GM12874 (cell line): ENCODE measurements at regions not wholly inside any gene's neighbourhood (a gene's known extent, or its start where the extent isn't known, plus 50 kb on each side); places are given as distances from the start of the nearest gene placed in this dataset.

Experiments
- CTCF ChIP-seq: IDR thresholded peaks from 2 replicates; pipeline ENCODE4 v1.5.1; 2011; ENCODE audit warnings: low read depth, mild to moderate bottlenecking, control low read depth, low read length, moderate library complexity; ENCODE audit not compliant: insufficient read depth

GRCh38 chr12:74382983-74383382, 154.7 kb upstream of the ATXN7L3B start:
- no peak for TF ChIP-seq CTCF

- no peak for TF ChIP-seq CTCF
Observed at GRCh38 chr12:74391283-74391682, 146.4 kb upstream of the ATXN7L3B start.

GRCh38 chr12:74393272-74393671, 144.4 kb upstream of the ATXN7L3B start:
- no peak for TF ChIP-seq CTCF

GRCh38 chr12:74394647-74395046, 143.0 kb upstream of the ATXN7L3B start:
- no peak for TF ChIP-seq CTCF

GRCh38 chr12:74401035-74401434, 136.6 kb upstream of the ATXN7L3B start:
- TF ChIP-seq CTCF = no peak

- no peak for TF ChIP-seq CTCF
Observed at GRCh38 chr12:74401966-74402365, 135.7 kb upstream of the ATXN7L3B start.

GRCh38 chr12:74408601-74409166, 129.0 kb upstream of the ATXN7L3B start:
- no peak for TF ChIP-seq CTCF

- TF ChIP-seq CTCF = no peak
Observed at GRCh38 chr12:74412606-74413230, 124.9 kb upstream of the ATXN7L3B start.
